ENCODE measurements at regions not wholly inside any gene's neighbourhood (a gene's known extent, or its start where the extent isn't known, plus 50 kb on each side); places are given as distances from the start of the nearest gene placed in this dataset.

GRCh38 chr6:15892369-15892768 is 229.5 kb upstream of the DTNBP1 start:
- no peak for TF ChIP-seq CTCF (conservative IDR thresholded peaks at IDR 0.05; ENCODE audit: low read depth in 2 of 2)
- no peak for TF ChIP-seq POLR2AphosphoS5 (IDR thresholded peaks at IDR 0.05; ENCODE audit: low read depth)
- TF ChIP-seq EZH2 (IDR thresholded peaks at IDR 0.05; ENCODE audit: low read depth, unreplicated experiment): no peak
- no peak for TF ChIP-seq ETS1 (IDR thresholded peaks at IDR 0.05)
- TF ChIP-seq NANOG (IDR thresholded peaks at IDR 0.05; ENCODE audit: borderline replicate concordance): no peak
- TF ChIP-seq REST (IDR thresholded peaks at IDR 0.05; ENCODE audit: unreplicated experiment): no peak
- TF ChIP-seq EZH2phosphoT487 (IDR thresholded peaks at IDR 0.05; ENCODE audit: unreplicated experiment): no peak
- no peak for TF ChIP-seq CREB1 (CRISPR knock-in tag; IDR thresholded peaks at IDR 0.05; ENCODE audit: low read depth)
- no peak for TF ChIP-seq STAT1 (IDR thresholded peaks at IDR 0.05; ENCODE audit: unreplicated experiment)
